Testis (tissue), 2 donors: ENCODE measurements at regions not wholly inside any gene's neighbourhood (a gene's known extent, or its start where the extent isn't known, plus 50 kb on each side); places are given as distances from the start of the nearest gene placed in this dataset.

Experiments used
- DNase-seq: peaks from one replicate; pipeline ENCODE4 v3.0.0-alpha.2; 2019
- H3K27ac ChIP-seq, 2 donors: fragments of 200-600 bp; sonication (generic); one replicate each; pipeline ENCODE4 v1.5.1; 2019
- H3K27me3 ChIP-seq: fragments of 200-600 bp; sonication (generic); one replicate; pipeline ENCODE4 v1.5.1; 2019
- H3K36me3 ChIP-seq: fragments of 200-600 bp; sonication (generic); one replicate; pipeline ENCODE4 v1.5.1; 2017; ENCODE audit warnings: low read depth; ENCODE audit errors: missing control alignments
- H3K4me1 ChIP-seq: fragments of 200-600 bp; sonication (generic); one replicate; pipeline ENCODE4 v1.5.1; 2019
- H3K4me3 ChIP-seq, 2 donors: fragments of 200-600 bp; sonication (generic); one replicate each; pipeline ENCODE4 v1.5.1; 2017 to 2019
- H3K9me3 ChIP-seq: fragments of 200-600 bp; sonication (generic); one replicate; pipeline ENCODE4 v1.5.1; 2017
- CTCF ChIP-seq, 3 experiments: fragments of 450-650 bp in 2 of 3; fragments of 200-600 bp in 1 of 3; sonication (generic) in 1 of 3; IDR thresholded peaks; one replicate each; pipeline ENCODE4 v1.5.1; 2016 to 2019; ENCODE audit warnings: antibody characterized with exemption in 3 of 3, mild to moderate bottlenecking in 2 of 3, moderate library complexity in 1 of 3
- POLR2A ChIP-seq: fragments of 450-650 bp; IDR thresholded peaks from one replicate; pipeline ENCODE4 v1.6.1; 2017; ENCODE audit warnings: antibody characterized with exemption, mild to moderate bottlenecking, moderate library complexity
- WGBS, 2 donors: methylation state at CpG; one replicate each; pipeline ENCODE4 v1.1.5; 2018; 5-methylcytosine and 5-hydroxymethylcytosine counted together
- intact Hi-C: fragments of 100-400 bp; cut with DNase I; formaldehyde crosslinking; loops from one replicate; pipeline ENCODE4 v1.15.1; 2023; ENCODE audit warnings: low total_unique reads

GRCh38 chrX:150051096-150051495 lies 112.8 kb upstream of the EOLA2 start:
- Histone ChIP-seq H3K4me3 (no peak overlapping the region), H3K27ac (no peak overlapping the region), H3K9me3 (no peaks in the 10 kb centered on the region), H3K27me3 (no peaks in the 10 kb centered on the region), H3K4me1 (no peaks in the 10 kb centered on the region), H3K36me3 (no peaks in the 10 kb centered on the region)
- no peak for TF ChIP-seq POLR2A
- no peak for TF ChIP-seq CTCF (IDR thresholded peaks at IDR 0.05)
- no peak for DNase-seq
- intact Hi-C loops = no loop called here
- 69 to 82% methylated on average over 2 of the region's 2 CpGs for WGBS, 2 donors

GRCh38 chrX:150052226-150052625 lies 113.9 kb upstream of the EOLA2 start:
- TF ChIP-seq POLR2A = no peak
- no peaks in the 10 kb centered on the region for H3K27me3 ChIP-seq
- H3K4me3 ChIP-seq = no peak overlapping the region
- H3K9me3 ChIP-seq = no peaks in the 10 kb centered on the region
- intact Hi-C loops = no loop called here
- no peak for DNase-seq
- no peaks in the 10 kb centered on the region for H3K36me3 ChIP-seq
- WGBS, 2 donors = 88% methylated on average over 1 of the region's 1 CpG; no CpG with 5 or more reads in 1 of the 2 donors
- no peaks in the 10 kb centered on the region for H3K4me1 ChIP-seq
- H3K27ac ChIP-seq = no peak overlapping the region

- DNase-seq = no peak
- no peaks in the 10 kb centered on the region for H3K9me3 ChIP-seq
- no peak overlapping the region for H3K27ac ChIP-seq
- intact Hi-C loops = no loop called here
- 88 to 100% methylated on average over 1 of the region's 1 CpG for WGBS, 2 donors
- no peaks in the 10 kb centered on the region for H3K36me3 ChIP-seq
- H3K4me3 ChIP-seq = no peak overlapping the region
- TF ChIP-seq CTCF (IDR thresholded peaks at IDR 0.05) (no peak), POLR2A (no peak)
- no peaks in the 10 kb centered on the region for H3K27me3 ChIP-seq
- no peaks in the 10 kb centered on the region for H3K4me1 ChIP-seq
Measured at GRCh38 chrX:150058728-150059127, 120.4 kb upstream of the EOLA2 start.

- WGBS, 2 donors = 92 to 96% methylated on average over 6 to 7 of the region's 7 CpGs
- Histone ChIP-seq H3K4me3 (no peak overlapping the region), H3K9me3 (no peaks in the 10 kb centered on the region), H3K36me3 (no peaks in the 10 kb centered on the region), H3K27ac (no peak overlapping the region), H3K4me1 (no peaks in the 10 kb centered on the region), H3K27me3 (no peaks in the 10 kb centered on the region)
- TF ChIP-seq POLR2A (no peak), CTCF (IDR thresholded peaks at IDR 0.05) (no peak)
- intact Hi-C loops = no loop called here
- no peak for DNase-seq
Measured at GRCh38 chrX:150060406-150060805, 122.1 kb upstream of the EOLA2 start.

- no peak overlapping the region for H3K27ac ChIP-seq
- no peak for DNase-seq
- no peaks in the 10 kb centered on the region for H3K4me1 ChIP-seq
- 52 to 67% methylated on average over 8 of the region's 8 CpGs for WGBS, 2 donors
- no peaks in the 10 kb centered on the region for H3K27me3 ChIP-seq
- no peak overlapping the region for H3K4me3 ChIP-seq
- no peaks in the 10 kb centered on the region for H3K36me3 ChIP-seq
- TF ChIP-seq CTCF (IDR thresholded peaks at IDR 0.05) = no peak
- TF ChIP-seq POLR2A = no peak
- H3K9me3 ChIP-seq = no peaks in the 10 kb centered on the region
- intact Hi-C loops = no loop called here
Measured at GRCh38 chrX:150062292-150063137, 124.2 kb upstream of the EOLA2 start.
